ENCODE measurements at regions not wholly inside any gene's neighbourhood (a gene's known extent, or its start where the extent isn't known, plus 50 kb on each side); places are given as distances from the start of the nearest gene placed in this dataset.
A peak's percentile ranks its signal among the peaks of the same experiment; 100 is the strongest.
"Not testable (repeated sequence)": the region's sequence is repeated elsewhere in the genome, so short reads cannot be mapped to it uniquely, and the experiment has no call there.

DNA sequence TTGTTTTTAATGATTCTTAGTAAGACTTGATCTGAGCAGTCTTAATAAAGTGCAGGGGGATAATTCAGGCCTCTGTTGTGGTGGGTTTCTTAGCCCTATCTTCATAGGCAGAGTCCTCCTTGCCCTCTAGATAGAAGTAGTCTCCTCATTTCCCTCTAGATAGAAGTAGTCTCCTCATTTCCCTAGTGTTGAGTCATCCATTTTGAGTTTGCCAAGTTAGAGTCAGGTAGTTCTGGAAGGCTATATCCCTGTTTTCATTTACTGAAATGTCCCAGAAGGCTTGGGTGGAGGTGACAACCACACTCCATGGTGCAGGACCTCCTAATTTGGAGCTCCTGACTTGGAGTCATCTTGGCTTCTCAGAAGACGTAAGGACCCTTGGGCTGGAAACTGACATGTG, 384.6 kb downstream of the MLLT3 start:
- DNase-seq, result no peak

DNA sequence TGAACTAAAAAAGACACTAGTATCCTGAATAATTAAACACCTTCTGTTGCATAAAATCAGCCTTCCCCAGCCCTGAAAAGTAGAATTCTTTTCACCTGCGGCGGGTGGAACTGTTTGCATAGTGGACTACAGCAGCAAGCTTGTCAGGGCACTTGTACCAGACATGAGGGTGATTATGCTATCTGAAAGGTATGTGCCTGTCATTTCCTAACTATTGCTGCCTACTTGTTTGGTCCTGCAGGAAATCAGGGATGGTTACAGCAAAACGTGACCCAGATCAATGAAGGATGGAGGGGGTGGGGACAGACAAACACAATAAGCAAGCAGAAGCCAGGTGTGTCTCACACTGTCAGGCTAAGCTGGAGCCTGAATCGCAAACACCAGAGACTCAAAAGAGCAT, 385.6 kb downstream of the MLLT3 start:
- DNase-seq, result no peak

DNA sequence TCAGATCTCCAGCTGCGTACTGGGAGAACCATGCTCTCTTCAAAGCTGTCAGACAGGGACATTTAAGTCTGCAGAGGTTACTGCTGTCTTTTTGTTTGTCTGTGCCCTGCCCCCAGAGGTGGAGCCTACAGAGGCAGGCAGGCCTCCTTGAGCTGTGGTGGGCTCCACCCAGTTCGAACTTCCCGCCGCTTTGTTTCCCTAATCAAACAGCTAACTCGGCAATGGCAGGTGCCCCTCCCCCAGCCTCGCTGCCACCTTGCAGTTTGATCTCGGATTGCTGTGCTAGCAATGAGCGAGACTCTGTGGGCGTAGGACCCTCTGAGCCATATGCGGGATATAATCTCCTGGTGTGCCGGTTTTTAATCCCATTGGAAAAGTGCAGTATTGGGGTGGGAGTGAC, 387.1 kb downstream of the MLLT3 start:
- not testable (repeated sequence) for DNase-seq

DNA sequence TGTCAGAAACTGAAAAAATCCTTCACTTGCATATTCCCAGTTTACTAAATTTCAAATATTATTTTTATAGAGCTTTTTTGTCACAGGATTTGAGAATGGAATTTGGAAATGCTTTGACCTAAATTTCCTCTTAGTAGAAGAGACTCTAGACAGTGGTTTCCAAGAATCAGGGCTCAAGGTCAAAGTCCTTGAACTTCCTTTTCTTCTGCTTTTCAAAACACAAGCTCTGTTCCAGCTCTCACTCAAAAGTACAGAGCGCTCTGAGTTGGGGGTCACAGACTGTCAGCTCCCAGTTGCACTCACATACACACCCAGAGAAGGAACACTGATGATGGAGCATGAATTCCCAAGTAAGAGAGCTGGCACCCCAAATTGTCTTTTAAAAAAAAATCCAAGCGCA, 394.2 kb downstream of the MLLT3 start:
- DNase-seq, result no peak

DNA sequence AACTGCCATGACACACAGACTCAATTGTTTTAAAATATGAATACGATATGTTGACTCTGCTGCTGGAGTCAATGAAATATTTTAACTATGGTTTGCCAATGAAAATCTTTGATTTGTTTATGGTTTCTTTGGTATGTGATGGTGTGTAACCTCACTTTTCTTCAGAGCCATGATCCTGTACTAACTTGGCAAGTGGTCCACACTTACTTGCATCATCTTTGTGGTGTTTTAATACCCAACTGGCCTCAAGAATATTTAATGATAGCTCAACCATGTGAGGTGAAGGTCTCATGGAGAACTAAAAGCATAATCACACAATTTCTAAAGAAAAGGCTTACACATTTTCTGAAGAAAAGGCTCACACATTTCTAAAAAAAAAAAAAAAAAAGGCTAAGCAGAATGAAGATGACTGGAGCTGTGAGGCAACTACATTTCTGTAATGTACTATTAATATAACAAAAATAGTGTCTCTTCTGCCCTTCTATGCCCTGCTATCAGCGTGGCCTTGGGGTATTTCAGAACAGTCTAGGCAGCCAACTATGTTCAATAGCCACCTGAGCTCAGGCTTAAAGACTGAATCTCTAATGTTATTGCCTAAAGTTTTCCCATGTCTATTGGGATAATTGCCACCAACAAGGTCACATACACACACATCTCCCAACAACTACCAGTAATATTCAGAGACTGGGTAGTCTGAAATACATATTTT, 395.0 kb downstream of the MLLT3 start:
- DNase-seq, result no peak

DNA sequence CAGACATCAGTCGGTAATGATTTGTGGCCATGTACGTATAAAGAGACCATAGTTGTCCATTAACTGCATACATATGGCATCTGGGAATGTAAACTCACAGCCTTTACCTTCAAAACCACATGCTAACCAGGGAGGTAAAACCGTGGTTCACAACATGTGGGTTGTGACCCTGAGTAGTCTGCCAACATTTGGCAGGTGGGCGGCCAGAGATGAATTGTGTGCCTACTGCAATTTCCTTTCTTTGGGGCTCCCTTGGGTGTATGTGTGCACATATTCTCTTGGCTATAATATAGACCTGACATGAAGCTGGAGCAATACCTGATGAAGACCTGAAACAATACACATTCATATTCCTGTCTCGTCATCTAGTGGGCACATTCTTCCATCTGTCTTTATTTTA, 396.0 kb downstream of the MLLT3 start:
- no peak for DNase-seq

DNA sequence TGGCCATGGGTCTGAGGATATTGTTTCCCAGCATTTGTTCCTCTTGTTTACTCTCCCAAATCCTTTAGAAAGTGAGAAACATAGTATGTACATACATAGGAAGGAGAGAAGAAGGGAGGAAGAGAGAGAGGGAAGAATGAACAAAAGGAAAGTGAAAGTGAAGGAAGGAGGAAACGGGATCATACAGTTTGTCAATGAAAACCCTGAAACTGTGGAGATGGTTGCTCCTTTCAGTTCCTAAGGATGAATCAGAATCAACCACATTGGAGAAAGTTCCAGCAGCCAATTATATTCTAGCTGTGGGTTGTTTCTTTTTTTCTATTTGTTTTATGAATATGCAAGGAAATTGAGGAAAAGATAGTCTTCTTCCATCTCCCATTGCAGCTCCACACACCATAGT, 396.5 kb downstream of the MLLT3 start:
- peak in 2 of 3 donors; percentile 15 to 20 for DNase-seq

DNA sequence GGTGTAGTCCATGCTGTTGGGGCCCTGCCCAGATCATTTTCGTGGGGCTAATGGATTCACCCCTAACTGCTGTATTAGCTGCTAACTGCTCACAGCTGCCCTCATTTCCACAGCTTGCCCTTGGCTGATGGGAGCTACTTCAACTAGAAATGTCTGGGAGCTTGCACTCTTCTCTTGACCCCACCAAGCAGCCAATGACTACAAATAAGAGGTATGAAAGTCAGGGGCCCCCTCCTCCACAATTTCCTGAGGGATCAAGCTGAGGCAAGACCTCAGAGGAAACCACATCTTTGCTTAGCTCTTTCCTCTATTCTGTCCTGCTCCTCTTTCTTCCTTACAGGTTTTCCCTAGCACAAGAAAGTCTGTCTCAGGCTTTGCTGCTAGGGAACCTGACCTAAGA, 397.5 kb downstream of the MLLT3 start:
- no peak for DNase-seq

DNA sequence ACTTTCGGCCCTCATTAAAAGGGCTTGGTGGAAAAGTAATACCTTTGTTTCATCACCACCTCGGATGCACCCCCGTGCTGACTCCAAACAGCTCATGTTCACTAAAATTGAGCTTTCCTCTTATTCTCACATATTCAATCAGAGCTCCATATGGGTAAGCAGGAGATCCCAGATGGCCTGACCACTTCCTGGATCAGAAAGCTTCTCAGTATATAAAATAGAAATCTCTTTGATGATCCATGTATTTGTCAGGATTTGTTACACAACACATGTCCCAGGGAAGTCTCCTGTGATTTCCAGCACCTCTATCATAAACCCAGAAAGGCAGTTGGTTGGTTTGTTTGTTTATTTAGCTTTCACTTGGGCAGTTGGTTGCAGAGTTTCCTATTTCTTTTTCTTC, 402.0 kb downstream of the MLLT3 start:
- DNase-seq, result no peak

DNA sequence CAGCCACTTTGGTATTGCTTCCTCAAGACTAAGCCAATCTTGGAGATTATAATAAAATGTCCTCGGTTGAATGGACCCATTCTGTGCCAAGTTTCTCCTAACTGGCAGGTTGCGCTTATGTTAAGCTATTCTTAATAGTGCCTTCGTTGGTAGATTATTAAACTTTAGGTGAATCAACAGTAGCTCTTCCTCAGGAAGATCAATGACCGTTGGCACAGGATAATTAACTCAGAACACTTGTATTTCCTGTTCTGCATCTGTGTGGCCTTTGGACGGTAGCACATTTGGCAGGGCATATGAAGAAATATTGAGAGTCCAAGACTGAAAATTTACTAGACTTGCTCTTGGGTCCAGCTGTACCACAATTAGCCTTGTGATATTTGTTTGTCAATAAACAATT, 402.9 kb downstream of the MLLT3 start:
- DNase-seq, result no peak

DNA sequence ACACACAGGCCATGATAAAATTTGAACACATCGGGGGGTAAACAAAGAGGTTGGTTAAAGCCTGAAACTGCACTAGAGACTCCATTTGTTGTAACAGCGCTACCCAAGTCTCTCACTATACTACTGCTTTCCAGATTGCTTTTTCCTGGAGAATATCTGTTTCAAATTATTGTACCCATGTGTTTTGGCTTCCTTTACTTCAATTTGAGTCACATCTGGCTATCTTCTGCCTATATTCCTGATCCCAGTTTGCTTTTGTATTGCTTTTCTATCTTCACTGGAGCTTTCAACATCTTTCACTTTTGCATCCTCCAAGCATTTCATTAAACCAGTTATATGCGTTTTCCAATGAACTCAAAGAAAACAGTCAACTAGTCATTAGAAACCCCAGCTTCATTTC, 404.7 kb downstream of the MLLT3 start:
- DNase-seq, result no peak

DNA sequence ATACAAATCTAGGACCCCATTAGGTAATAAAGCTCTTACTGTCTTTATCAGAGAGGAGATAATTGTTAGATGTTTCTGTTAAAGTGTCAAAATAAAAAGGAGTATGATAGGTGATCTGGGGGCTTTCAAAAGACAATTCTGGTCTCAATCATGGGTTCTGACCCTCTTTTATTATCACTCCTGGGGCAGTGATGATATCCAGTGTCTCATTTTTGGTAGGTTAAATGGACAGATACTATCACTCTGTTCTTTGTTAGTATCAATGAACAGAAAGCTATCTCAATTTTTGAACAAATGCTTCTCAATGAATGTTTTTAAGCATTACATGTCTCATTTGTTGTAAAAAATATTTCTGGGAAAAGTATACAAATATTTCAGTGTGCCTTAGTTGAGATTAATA, 405.9 kb downstream of the MLLT3 start:
- DNase-seq, result no peak

DNA sequence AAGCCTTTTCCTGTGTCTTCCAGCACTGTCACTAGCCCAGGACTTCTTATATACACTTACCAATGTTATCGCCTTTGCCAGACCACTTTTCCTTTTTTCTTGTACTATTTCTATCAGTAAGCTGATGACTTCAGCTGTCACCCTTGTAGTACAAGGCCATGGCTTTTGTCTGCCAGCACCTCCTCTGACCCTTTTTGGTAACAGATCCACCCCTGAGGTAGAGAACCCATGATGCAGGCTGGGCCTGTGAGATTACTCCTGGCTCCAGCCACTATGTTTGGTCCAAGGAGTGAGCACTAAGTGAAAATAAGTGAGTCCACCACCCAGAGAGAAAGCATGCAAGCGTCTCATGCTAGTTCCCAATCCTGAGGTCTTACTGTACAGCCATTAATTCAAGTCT, 406.7 kb downstream of the MLLT3 start:
- DNase-seq, result no peak

DNA sequence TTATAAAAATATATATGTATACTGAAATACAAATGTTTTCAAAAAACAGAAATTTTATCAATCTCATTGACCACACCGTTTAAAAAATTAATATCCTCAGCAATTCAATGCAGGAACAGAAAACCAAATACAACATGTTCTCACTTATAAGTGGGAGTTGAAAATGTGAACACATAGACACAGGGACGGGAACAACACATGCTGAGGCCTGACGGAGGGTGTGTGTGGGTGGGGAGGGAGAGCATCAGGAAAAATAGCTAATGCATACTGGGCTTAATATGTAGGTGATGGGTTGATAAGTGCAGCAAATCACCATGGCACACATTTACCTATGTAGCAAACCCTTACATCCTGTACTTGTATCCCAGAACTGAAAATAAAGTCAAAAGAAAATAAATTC, 409.5 kb downstream of the MLLT3 start:
- DNase-seq, result no peak

DNA sequence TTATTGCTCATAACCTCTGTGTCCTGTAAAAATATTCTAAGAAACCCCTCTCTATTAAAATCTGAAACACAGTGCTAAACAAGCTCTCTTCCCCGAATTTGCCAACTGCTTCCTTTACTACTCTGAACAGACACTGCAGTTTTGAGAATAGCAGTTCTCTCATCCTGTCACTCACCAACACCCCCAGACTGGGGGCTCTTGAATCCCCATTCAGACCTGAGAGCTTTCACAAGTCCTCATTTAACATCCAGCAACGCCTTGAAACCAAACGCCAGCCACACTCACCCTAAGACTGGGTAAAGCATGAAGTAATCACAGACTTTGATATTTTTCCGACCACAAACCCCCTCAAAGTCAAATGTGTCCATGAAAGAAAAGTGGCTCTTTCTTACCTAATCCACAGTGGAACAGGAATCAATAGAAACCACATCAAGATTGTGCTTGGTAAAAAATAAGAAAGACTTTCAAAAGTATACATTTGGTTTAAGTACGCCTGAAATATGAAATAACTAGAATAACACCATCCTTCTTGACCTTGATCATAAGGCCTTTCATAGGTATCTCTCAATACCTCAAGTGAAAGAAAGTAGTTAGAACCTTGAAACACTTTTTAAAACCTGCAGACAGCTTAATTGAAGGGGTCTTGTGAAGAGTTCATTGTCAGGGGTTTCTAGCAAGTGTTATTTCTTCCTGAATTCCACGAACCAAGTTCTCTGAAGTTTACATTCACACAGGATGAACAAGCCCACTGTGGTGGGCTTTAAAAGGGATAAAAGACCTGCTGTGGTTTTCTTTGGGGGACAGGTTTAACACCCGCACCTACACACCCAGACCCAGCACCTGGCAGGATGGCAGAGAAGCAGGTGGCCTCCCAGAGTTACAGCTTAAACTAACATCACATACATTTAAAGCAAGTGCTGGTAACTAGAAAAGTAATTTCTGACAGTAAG, 412.6 kb downstream of the MLLT3 start:
- DNase-seq, result no peak

DNA sequence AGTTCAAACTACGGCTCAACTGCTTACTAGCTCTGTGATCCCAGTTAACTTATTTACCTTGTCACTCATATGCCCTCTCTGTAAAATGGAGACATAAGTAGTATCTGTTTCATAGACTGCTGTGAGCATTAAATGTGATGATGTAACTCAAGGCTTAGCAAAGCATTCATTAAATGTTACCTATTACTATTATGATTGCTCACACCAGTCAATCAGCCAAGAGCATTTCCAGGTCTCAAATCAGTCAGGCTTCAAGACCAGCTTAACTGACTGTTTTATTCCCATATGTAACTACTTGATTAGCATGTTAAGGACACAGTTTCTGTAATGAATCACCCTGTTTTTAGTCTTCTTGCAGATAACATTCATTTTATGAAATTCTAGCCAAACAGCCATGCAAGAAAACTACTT, 413.3 kb downstream of the MLLT3 start:
- no peak for DNase-seq

DNA sequence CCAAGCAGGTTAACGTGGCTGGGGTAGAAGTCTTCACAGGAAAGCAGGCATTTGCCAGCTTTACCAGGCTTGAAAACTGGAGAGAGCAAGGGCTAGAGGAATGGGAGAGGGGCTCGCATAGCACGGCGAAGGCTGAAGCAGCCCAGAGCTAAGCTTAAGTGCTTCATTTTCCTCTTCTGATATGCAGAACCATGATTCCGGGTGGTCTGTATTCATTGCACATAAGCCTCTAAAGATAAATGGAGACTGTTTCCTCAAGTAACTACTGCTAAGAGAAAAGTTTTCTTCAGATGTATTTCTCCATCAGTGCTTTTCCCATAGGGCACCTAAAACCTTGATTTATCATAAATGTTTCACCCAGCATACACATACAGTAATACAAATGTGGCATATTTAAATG, 414.1 kb downstream of the MLLT3 start:
- no peak for DNase-seq

DNA sequence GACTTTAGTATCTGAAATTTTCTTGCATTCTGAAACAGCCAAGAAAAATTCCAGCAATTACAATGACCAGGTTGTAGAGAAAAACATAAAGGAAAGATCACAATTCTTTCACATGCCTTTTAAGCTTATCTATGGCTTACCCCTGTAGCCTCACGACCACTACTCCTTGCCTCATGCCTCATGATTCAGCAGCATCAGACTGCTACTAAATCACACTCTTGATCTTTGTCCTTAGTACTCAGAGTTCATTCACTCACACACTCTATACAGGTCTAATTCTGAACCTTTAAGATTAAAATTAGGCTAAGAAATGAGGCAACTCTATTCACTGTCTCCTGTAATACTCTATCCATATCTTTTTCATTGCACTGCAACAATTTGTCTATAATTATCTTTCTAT, 415.1 kb downstream of the MLLT3 start:
- no peak for DNase-seq

DNA sequence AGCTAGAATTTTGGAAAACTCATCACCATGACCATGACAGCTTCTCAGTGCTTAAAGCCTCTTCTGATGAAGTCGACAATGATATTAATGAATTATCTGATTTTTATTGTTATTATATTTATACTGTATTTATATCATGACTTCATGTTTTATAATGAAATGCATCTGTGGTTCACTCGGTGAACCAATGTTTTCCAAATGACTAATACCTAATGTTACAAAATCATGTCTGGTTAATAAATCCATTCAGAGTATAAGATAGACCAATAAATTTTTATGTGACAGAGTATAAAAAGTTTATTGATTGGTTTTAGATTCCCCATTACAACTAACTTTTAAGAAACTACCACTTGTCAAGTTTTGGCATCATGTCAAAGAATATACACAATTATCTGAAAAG, 416.5 kb downstream of the MLLT3 start:
- no peak for DNase-seq

DNA sequence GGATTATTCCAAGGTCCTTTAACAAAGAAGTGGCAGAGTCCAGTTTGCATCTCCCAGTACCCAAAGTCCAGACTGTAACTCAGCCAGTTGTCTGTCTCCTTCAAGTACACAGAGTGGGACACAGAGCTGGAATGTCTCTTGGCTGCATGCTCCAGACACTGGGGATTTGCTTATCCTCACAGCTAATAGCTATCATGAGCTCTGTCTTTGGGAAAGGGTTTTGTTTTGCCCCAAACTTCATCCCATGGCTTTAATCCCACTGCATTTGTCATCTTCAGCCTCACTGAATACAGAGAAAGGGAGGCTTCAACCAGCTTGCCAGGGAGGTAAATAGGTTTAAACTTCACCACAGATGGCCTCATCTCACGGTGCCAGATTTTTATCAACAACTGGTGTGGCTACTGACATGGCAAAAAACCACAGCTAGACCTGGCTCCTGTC, 412.2 kb upstream of the SLC24A2 start:
- DNase-seq, result no peak

DNA sequence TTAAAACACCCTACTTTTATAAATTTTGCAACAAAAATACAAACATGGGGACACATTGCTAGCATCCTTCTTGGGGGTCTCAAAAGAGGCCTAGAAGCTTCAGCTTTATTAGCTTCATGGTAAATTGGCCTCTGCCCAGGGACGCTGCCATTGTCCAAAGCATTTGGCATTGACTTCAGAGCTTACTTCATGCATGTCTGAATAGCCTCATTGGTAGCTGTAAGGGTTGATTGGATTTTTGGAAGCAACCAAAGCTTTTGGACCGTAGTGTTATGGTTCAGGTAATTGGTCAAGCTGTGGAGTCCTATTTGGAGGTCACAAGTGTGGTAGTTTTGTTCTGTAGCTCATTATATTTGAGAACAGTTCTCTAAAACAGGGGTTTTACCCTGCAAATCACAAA, 411.7 kb upstream of the SLC24A2 start:
- no peak for DNase-seq

DNA sequence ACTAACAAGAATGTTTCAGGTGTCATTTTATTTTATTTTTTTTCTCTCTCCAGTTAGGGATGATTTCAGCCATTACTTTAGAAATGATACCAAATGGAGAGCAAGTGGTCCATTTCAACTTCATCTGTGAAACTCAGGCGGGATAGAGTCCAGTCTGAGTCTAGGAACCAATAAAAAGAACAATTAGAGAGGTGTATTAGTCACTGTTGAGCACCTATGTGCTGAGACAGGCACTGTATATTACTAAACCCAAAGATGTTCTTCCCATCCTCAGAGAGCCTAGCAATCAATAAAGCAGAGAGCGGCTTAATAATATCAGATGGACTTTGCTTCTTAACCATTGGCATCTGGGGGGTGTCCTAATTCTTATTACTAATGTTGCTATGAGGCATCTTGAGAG, 410.3 kb upstream of the SLC24A2 start:
- no peak for DNase-seq

DNA sequence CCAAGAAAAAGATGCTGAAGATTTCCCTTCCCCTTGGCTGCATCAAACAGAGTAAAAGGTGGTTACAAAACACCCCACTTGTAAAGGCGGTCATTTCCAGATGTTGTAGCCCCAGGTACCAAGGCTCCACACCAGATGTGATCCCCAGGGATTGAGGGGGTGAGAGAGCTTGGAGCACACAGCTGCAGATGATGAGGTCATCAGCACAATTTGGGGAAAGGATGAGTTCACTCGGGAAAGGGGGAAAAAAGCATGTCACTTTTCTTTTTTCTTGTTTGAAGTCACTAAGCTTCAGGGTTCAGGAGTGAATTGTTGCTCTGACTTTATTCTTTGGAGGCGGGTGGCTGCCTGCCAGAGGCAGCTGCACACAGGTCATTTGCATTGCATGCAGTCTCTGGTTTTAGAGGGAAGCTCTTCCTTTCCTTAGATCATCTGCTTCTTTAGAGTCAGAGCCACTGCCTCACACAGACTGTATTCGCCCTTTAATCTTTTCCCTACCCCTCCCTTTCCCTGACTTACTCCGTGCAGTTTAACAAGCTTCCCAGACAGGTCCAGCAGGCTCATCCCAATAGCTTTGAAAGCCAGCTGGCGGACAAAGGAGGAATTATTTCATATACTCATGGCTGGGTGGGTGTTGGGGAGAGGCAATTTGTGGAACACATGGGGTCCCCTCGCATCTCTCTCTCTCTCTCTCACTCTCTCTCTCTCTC, 409.3 kb upstream of the SLC24A2 start:
- no peak for DNase-seq

Measured in suppressor macrophage treated with lipopolysaccharide for 1 hour (primary cell).